Endothelial cell of umbilical vein (primary cell): ENCODE measurements at regions not wholly inside any gene's neighbourhood (a gene's known extent, or its start where the extent isn't known, plus 50 kb on each side); places are given as distances from the start of the nearest gene placed in this dataset.

Source experiments
- BruUV-seq: library from RNA; stranded (reverse); fragments of 400-500 nt; replicated peaks from 2 replicates; lab custom pipeline; 2021; lab: Mats Ljungman, UMichigan
- CTCF ChIA-PET: fragments of 300-600, 350-600 bp; sonication (Branson Sonifier 250); formaldehyde crosslinking; loops from one replicate; lab custom pipeline; 2021; ENCODE audit warnings: antibody characterized with exemption, inconsistent platforms; lab: Charles Lee
- POLR2A ChIA-PET: fragments of 300-600, 350-600 bp; sonication (Branson Sonifier 250); formaldehyde crosslinking; loops from one replicate; lab custom pipeline; 2021; ENCODE audit warnings: antibody characterized with exemption, inconsistent platforms; lab: Charles Lee
- DNase-seq: peaks from one replicate; pipeline ENCODE4 v3.0.0-alpha.2; 2011; ENCODE audit warnings: low read depth, low spot score
- FAIRE-seq: peaks from 2 replicates; lab custom pipeline; 2011; peaks lifted over from hg19 to GRCh38; lab: Jason Lieb, UNC
- H2AFZ ChIP-seq: 2 replicates; pipeline ENCODE4 v1.6.0; 2012; ENCODE audit warnings: low read depth, low read length, control low read depth, inconsistent platforms
- H3K27ac ChIP-seq: 2 replicates; pipeline ENCODE4 v1.5.1; 2011; ENCODE audit warnings: low read depth, mild to moderate bottlenecking, control low read depth, low read length, moderate library complexity; ENCODE audit not compliant: insufficient read depth
- H3K27me3 ChIP-seq, 2 experiments: 2 replicates each; pipeline versions ENCODE4 v1.6.0 to v1.6.1; 2011; ENCODE audit warnings: low read length in 2 of 2, mixed read lengths in 1 of 2; ENCODE audit not compliant: control insufficient read depth in 2 of 2, insufficient read depth in 2 of 2
- H3K36me3 ChIP-seq, 2 experiments: 2 replicates in 1 of 2; 3 replicates in 1 of 2; pipeline ENCODE4 v1.5.1; 2011; ENCODE audit warnings: low read length in 2 of 2, mild to moderate bottlenecking in 1 of 2, moderate library complexity in 1 of 2; ENCODE audit not compliant: control insufficient read depth in 2 of 2, insufficient read depth in 2 of 2; ENCODE audit errors: extremely low read depth in 1 of 2
- H3K4me1 ChIP-seq: 3 replicates; pipeline ENCODE4 v1.5.1; 2011; ENCODE audit warnings: mild to moderate bottlenecking, low read length; ENCODE audit not compliant: control insufficient read depth, insufficient read depth; ENCODE audit errors: extremely low read depth
- H3K4me2 ChIP-seq: 2 replicates; pipeline ENCODE4 v1.6.1; 2011; ENCODE audit warnings: low read length, control low read depth, mixed read lengths; ENCODE audit not compliant: insufficient read depth
- H3K4me3 ChIP-seq, 3 experiments: fragments of 200-600 bp in 1 of 3; sonication (generic), shearing (Covaris generic) in 1 of 3; replicated peaks in 1 of 3; 2 replicates each; pipeline ENCODE4 v1.5.1; 2011 to 2016; ENCODE audit warnings: control low read depth in 3 of 3, low read length in 3 of 3, mild to moderate bottlenecking in 2 of 3, inconsistent platforms in 1 of 3, low read depth in 1 of 3, moderate library complexity in 1 of 3; ENCODE audit not compliant: insufficient read depth in 1 of 3
- H3K79me2 ChIP-seq: 2 replicates; pipeline ENCODE4 v1.6.0; 2012; ENCODE audit warnings: low read length, inconsistent platforms; ENCODE audit not compliant: control insufficient read depth, insufficient read depth
- H3K9ac ChIP-seq: replicated peaks from 2 replicates; pipeline ENCODE3; 2011; ENCODE audit warnings: low read length, control low read depth; ENCODE audit not compliant: insufficient read depth; ENCODE audit errors: extremely low read depth
- H3K9me1 ChIP-seq: replicated peaks from 3 replicates; pipeline ENCODE4 v1.6.0; 2011; ENCODE audit warnings: mild to moderate bottlenecking, low read length; ENCODE audit not compliant: control insufficient read depth, insufficient read depth; ENCODE audit errors: extremely low read depth
- H3K9me3 ChIP-seq: replicated peaks from 2 replicates; pipeline ENCODE4 v1.5.1; 2012; ENCODE audit warnings: low read length, inconsistent platforms; ENCODE audit not compliant: control insufficient read depth, insufficient read depth
- H4K20me1 ChIP-seq: replicated peaks from 2 replicates; pipeline ENCODE3; 2011; ENCODE audit warnings: mild to moderate bottlenecking, low read length; ENCODE audit not compliant: control insufficient read depth, insufficient read depth; ENCODE audit errors: extremely low read depth
- CTCF ChIP-seq, 2 donors: IDR thresholded peaks; 1 replicate in 1 of 2; 2 replicates in 1 of 2; pipeline ENCODE4 v1.5.1; 2011; ENCODE audit warnings: low read length in 2 of 2, mild to moderate bottlenecking in 2 of 2, moderate library complexity in 2 of 2, control low read depth in 1 of 2, inconsistent platforms in 1 of 2, low read depth in 1 of 2; ENCODE audit not compliant: insufficient read depth in 1 of 2; ENCODE audit errors: extremely low read depth in 1 of 2
- EZH2 ChIP-seq: IDR thresholded peaks from 2 replicates; pipeline ENCODE4 v1.6.1; 2012; ENCODE audit warnings: borderline replicate concordance, low read depth, mild to moderate bottlenecking, moderate library complexity, low read length, inconsistent platforms; ENCODE audit not compliant: severe bottlenecking
- FOS ChIP-seq: IDR thresholded peaks from 2 replicates; pipeline ENCODE4 v1.6.1; 2011; ENCODE audit warnings: mild to moderate bottlenecking, low read length, moderate library complexity, borderline replicate concordance; ENCODE audit not compliant: insufficient read depth
- JUN ChIP-seq: IDR thresholded peaks from 2 replicates; pipeline ENCODE4 v1.6.1; 2011; ENCODE audit warnings: borderline replicate concordance, low read depth; ENCODE audit not compliant: insufficient read length, insufficient read depth
- MAX ChIP-seq: IDR thresholded peaks from 2 replicates; pipeline ENCODE4 v1.6.1; 2011; ENCODE audit not compliant: insufficient read depth, insufficient read length
- MYC ChIP-seq: IDR thresholded peaks from one replicate; pipeline ENCODE4 v1.6.1; 2011; ENCODE audit warnings: mild to moderate bottlenecking, low read depth, low read length
- POLR2A ChIP-seq: IDR thresholded peaks from 2 replicates; pipeline ENCODE4 v1.6.1; 2012; ENCODE audit warnings: low read depth, mild to moderate bottlenecking, control low read depth, low read length
- POLR2AphosphoS5 ChIP-seq: IDR thresholded peaks from 2 replicates; pipeline ENCODE4 v1.6.1; 2012; ENCODE audit warnings: low read depth, mild to moderate bottlenecking, control low read depth, low read length, moderate library complexity; ENCODE audit not compliant: insufficient read depth
- dilution Hi-C: fragments of 300-500 bp; cut with MboI; formaldehyde crosslinking; loops from one replicate; pipeline ENCODE4 v1.15.0; 2019; ENCODE audit warnings: low sequenced_read_pairs; ENCODE audit not compliant: extremely low pct_ligation_motif_present
- intact Hi-C: fragments of 100-400 bp; cut with micrococcal nuclease; formaldehyde crosslinking; loops from one replicate; pipeline ENCODE4 v1.10.0; 2022

- H4K20me1 ChIP-seq, result no peaks in the 10 kb centered on the region
- no peak overlapping the region for H2AFZ ChIP-seq
- H3K4me1 ChIP-seq, result no peaks in the 10 kb centered on the region
- H3K27me3 ChIP-seq, result no peaks in the 10 kb centered on the region
- no peak for DNase-seq
- POLR2A ChIA-PET, result no interaction called here
- FAIRE-seq, result no peak
- intact Hi-C loops (no loop called here), dilution Hi-C loops (no loop called here)
- CTCF ChIA-PET, result interaction anchor here (1.4 kb wide), 1 partner anchor 9 kb away, joined by 3 read pairs; no protein-coding TSS in a partner anchor
- H3K4me3 ChIP-seq, result no peak overlapping the region
- TF ChIP-seq POLR2AphosphoS5, result no peak
- TF ChIP-seq MYC, result no peak
- TF ChIP-seq POLR2A, result no peak
- TF ChIP-seq FOS, result no peak
- no peak for TF ChIP-seq JUN
- no peak for TF ChIP-seq CTCF (IDR thresholded peaks at IDR 0.05; ENCODE audit: extremely low read depth in 1 of 2, insufficient read depth in 1 of 2, low read depth in 1 of 2, low read length in 2 of 2)
- TF ChIP-seq MAX, result no peak
- TF ChIP-seq EZH2, result no peak
- H3K9me1 ChIP-seq, result no peaks in the 10 kb centered on the region
- no peaks in the 10 kb centered on the region for H3K36me3 ChIP-seq
- no peaks in the 10 kb centered on the region for H3K79me2 ChIP-seq
- H3K27ac ChIP-seq, result no peak overlapping the region
- BruUV-seq, result no TSS peak
- H3K4me2 ChIP-seq, result no peak overlapping the region
- H3K9ac ChIP-seq, result no peak overlapping the region
- no peaks in the 10 kb centered on the region for H3K9me3 ChIP-seq
Measured at GRCh38 chr6:167575158-167575696, 250.3 kb downstream of the TTLL2 start.
